COR-L47 (cell line): ENCODE measurements at regions not wholly inside any gene's neighbourhood (a gene's known extent, or its start where the extent isn't known, plus 50 kb on each side); places are given as distances from the start of the nearest gene placed in this dataset.

Experiments used
- DNase-seq: peaks from one replicate; lab custom pipeline; 2025; lab: John Stamatoyannopoulos, UW

- no peak for DNase-seq
Measured at GRCh38 chr2:176388861-176389260, 119.6 kb downstream of the MTX2 start.

- DNase-seq = no peak
Measured at GRCh38 chr2:176390276-176391147, 121.3 kb downstream of the MTX2 start.

GRCh38 chr2:176391148-176391419 is 121.8 kb downstream of the MTX2 start:
- DNase-seq = no peak

GRCh38 chr2:176392249-176392648 is 123.0 kb downstream of the MTX2 start:
- no peak for DNase-seq

- DNase-seq = no peak
Measured at GRCh38 chr2:176392744-176393414, 123.6 kb downstream of the MTX2 start.

- no peak for DNase-seq
Measured at GRCh38 chr2:176395273-176395854, 126.1 kb downstream of the MTX2 start.

GRCh38 chr2:176398243-176399073 is 129.2 kb downstream of the MTX2 start:
- no peak for DNase-seq

- no peak for DNase-seq
Measured at GRCh38 chr2:176399074-176399598, 129.9 kb downstream of the MTX2 start.

GRCh38 chr2:176405477-176405876 is 136.2 kb downstream of the MTX2 start:
- DNase-seq = no peak

- no peak for DNase-seq
Measured at GRCh38 chr2:176407706-176408105, 138.5 kb downstream of the MTX2 start.

- DNase-seq = no peak
Measured at GRCh38 chr2:176409671-176410070, 140.4 kb downstream of the MTX2 start.

GRCh38 chr2:176412136-176412535 is 142.9 kb downstream of the MTX2 start:
- DNase-seq = no peak

GRCh38 chr2:176413786-176414185 is 144.5 kb downstream of the MTX2 start:
- no peak for DNase-seq

GRCh38 chr2:176414641-176415040 is 145.4 kb downstream of the MTX2 start:
- no peak for DNase-seq

GRCh38 chr2:176415174-176415895 is 146.1 kb downstream of the MTX2 start:
- no peak for DNase-seq

GRCh38 chr2:176415937-176416499 is 146.8 kb downstream of the MTX2 start:
- no peak for DNase-seq

GRCh38 chr2:176418768-176419167 is 149.5 kb downstream of the MTX2 start:
- DNase-seq = no peak

- no peak for DNase-seq
Measured at GRCh38 chr2:176419591-176420071, 150.4 kb downstream of the MTX2 start.

GRCh38 chr2:176421297-176422050 is 152.2 kb downstream of the MTX2 start:
- no peak for DNase-seq

- DNase-seq = no peak
Measured at GRCh38 chr2:176423819-176424218, 154.6 kb downstream of the MTX2 start.
